NCI-H748 treated with DMSO at 0.1 percent for 48 hours (cell line): ENCODE measurements at regions not wholly inside any gene's neighbourhood (a gene's known extent, or its start where the extent isn't known, plus 50 kb on each side); places are given as distances from the start of the nearest gene placed in this dataset.
"Not testable (repeated sequence)": the region's sequence is repeated elsewhere in the genome, so short reads cannot be mapped to it uniquely, and the experiment has no call there.

ENCODE experiments used
- DNase-seq: peaks from one replicate; lab custom pipeline; 2025; lab: John Stamatoyannopoulos, UW

- no peak for DNase-seq
These were observed 397.8 kb downstream of the SEC23A start for GRCh38 chr14:38705220-38705619.

- DNase-seq: no peak
These were observed 398.8 kb downstream of the SEC23A start for GRCh38 chr14:38704220-38704619.

GRCh38 chr14:38696925-38697324 lies 406.1 kb downstream of the SEC23A start:
- no peak for DNase-seq

- no peak for DNase-seq
These were observed 409.6 kb downstream of the SEC23A start for GRCh38 chr14:38693423-38693822.

- DNase-seq: no peak
These were observed 413.1 kb upstream of the CLEC14A start for GRCh38 chr14:38669027-38669426.

- no peak for DNase-seq
These were observed 407.5 kb upstream of the CLEC14A start for GRCh38 chr14:38663382-38663781.

- peak; percentile 17 for DNase-seq
These were observed 406.9 kb upstream of the CLEC14A start for GRCh38 chr14:38662781-38663180.

GRCh38 chr14:38646391-38646790 lies 390.5 kb upstream of the CLEC14A start:
- no peak for DNase-seq

GRCh38 chr14:38634913-38635312 lies 379.0 kb upstream of the CLEC14A start:
- DNase-seq: not testable (repeated sequence)

- no peak for DNase-seq
These were observed 373.5 kb upstream of the CLEC14A start for GRCh38 chr14:38629412-38629811.

- DNase-seq: no peak
These were observed 371.3 kb upstream of the CLEC14A start for GRCh38 chr14:38627163-38627562.

- DNase-seq: no peak
These were observed 367.8 kb upstream of the CLEC14A start for GRCh38 chr14:38623661-38624060.

GRCh38 chr14:38618514-38618913 lies 362.6 kb upstream of the CLEC14A start:
- DNase-seq: no peak

GRCh38 chr14:38616959-38617358 lies 361.1 kb upstream of the CLEC14A start:
- DNase-seq: no peak

GRCh38 chr14:38611928-38612327 lies 356.0 kb upstream of the CLEC14A start:
- DNase-seq: no peak

GRCh38 chr14:38608244-38608643 lies 352.4 kb upstream of the CLEC14A start:
- no peak for DNase-seq

- DNase-seq: no peak
These were observed 349.6 kb upstream of the CLEC14A start for GRCh38 chr14:38605193-38606114.

GRCh38 chr14:38600572-38600971 lies 344.7 kb upstream of the CLEC14A start:
- not testable (repeated sequence) for DNase-seq

- no peak for DNase-seq
These were observed 337.6 kb upstream of the CLEC14A start for GRCh38 chr14:38593476-38593875.

- no peak for DNase-seq
These were observed 337.0 kb upstream of the CLEC14A start for GRCh38 chr14:38592764-38593442.

- no peak for DNase-seq
These were observed 334.0 kb upstream of the CLEC14A start for GRCh38 chr14:38589747-38590350.

GRCh38 chr14:38583471-38583870 lies 327.6 kb upstream of the CLEC14A start:
- DNase-seq: no peak

GRCh38 chr14:38578278-38578681 lies 322.4 kb upstream of the CLEC14A start:
- DNase-seq: no peak
